Renal cortex interstitium (tissue), 11 donors: ENCODE measurements at regions not wholly inside any gene's neighbourhood (a gene's known extent, or its start where the extent isn't known, plus 50 kb on each side); places are given as distances from the start of the nearest gene placed in this dataset.

Experiments
- DNase-seq, 11 donors: peaks; one replicate each; pipeline ENCODE4 v3.0.0-alpha.2; 2013; ENCODE audit warnings: low read depth in 9 of 11, low spot score in 4 of 11; ENCODE audit errors: extremely low read depth in 1 of 11

DNA sequence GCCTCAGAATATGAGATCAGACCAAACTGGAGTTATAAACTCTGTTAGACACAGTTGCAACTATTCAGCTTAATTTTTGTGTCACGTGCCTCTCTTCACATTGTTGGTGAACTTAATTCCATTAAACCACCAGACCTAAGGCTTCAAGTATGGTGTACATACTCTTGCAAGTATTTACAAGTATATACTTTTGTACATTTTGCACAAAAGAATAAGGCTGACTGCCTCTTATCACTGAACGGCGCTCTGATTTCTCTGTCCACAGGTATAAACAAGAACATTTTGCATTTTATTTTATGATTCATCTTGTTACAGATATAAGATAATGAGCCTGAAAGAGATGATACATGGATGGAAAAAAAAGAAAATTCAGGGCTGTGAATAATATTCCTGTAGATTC is 269.7 kb upstream of the ACVR2A start:
- DNase-seq: no peak

GRCh38 chr2:147572622-147573021 is 272.2 kb upstream of the ACVR2A start:
- no peak for DNase-seq

DNA sequence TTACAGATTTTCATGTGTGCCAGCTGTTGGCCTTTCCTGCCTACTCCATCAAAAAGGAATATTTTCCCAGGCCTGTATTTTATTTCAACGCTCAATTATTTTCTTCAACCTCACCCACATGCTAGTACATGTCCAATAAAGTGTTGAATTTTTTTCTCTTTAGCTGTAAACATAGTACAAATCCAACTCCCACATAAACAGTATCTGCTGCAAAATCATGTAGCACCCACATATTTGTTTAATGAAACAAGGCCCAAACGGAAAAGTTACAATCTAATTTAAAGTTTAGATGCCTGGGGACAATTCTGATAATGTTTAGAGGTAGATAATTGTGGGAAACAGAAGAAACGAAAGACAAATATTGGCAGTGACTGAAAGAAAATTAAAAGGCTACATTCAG is 275.4 kb upstream of the ACVR2A start:
- DNase-seq: no peak

- no peak for DNase-seq
Measured at GRCh38 chr2:147568109-147568508, 276.7 kb upstream of the ACVR2A start.

- DNase-seq: peak in 5 of 11 donors; percentile 16 to 46 (median 26)
Measured at GRCh38 chr2:147567136-147567535, 277.7 kb upstream of the ACVR2A start.

DNA sequence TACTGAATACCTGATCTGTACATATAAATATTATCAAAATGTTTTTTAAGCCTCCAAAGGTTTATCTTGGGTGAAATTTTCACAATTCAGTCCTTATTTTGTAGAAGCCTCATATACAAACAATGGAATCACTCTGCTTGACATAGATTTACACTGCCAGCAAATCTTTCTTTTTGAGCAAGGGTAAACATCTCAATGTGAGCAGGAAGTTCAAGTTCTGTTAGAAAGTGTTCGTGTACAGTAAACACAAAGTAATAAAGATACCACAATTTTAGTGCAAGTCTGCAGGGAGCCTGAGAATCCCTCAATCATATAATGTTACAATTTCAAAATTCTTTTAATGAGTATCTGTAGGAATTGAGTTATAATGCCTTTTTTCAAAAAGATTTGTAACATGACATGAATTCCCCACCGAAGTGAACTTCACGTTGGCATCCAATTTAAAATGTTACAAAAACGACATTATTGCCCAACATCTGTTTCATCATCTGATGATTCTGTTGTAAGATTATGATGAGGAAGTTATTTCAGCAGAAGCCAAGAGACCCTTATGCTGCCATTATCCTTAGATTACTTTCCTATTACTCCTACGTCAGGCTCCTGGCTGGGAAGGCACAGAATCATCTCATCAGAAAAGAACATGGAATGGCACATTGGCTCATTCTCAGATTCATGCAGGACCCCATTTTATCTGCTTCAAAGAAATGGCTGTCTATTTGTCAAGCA is 283.9 kb upstream of the ACVR2A start:
- DNase-seq: no peak

DNA sequence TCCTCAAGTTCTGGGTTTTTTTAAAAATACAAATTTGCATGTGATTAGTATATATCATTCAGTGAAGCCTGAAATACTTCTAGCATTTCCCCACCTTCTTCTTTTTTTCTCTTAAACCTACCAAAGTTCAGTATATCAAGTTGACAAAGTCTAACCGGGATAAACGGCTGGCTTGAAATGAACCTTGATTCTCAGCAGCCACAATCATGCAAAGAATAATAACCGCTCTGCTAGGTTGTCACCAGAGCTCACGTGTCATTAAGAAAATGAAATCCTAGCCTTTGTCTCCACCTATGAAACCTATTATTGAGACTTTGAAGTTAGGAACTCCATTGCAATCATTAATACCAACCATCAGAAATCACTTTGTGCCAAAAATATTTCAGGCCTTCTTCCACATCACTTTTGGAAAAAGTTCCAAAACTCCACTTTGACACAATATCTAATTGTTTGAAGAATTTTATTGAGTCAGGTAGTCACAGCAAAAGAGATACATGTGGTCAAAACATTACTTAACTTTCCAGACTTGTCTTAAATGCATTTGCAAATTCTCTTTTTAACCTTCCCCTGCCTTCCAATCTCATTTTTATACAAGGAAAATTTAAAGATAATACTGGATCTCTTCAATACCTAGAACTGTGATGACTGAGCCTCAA is 285.6 kb upstream of the ACVR2A start:
- peak in 1 of 11 donors; percentile 3 for DNase-seq

- DNase-seq: no peak
Measured at GRCh38 chr2:147558620-147559019, 286.2 kb upstream of the ACVR2A start.

DNA sequence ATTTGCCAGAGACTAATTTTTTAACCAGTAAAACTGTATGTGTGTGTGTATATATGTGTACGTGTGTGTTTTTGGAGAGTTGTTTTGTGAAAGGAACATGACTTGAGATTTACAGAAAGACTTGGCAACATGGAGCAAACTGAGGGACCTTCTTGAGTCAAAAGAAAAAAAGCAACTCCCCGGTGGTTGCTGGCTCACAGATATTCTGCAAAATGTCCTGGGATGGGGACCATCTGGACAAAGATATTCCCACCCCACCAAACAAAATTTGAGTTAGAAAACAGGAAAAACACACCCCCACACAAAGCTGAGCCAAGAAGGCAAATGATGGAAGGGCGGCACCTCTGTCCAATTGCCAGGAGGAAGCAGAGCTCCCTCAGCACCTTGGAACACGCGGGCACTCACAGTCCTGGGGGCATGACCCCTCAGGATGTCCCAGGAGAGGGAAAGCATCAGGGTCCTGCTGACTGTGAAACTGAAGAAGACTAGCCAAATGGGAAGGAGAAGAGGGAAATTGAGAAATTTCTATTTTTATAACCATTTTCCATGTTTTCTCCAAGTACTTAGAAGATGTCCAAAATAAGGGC is 290.2 kb upstream of the ACVR2A start:
- no peak for DNase-seq

DNA sequence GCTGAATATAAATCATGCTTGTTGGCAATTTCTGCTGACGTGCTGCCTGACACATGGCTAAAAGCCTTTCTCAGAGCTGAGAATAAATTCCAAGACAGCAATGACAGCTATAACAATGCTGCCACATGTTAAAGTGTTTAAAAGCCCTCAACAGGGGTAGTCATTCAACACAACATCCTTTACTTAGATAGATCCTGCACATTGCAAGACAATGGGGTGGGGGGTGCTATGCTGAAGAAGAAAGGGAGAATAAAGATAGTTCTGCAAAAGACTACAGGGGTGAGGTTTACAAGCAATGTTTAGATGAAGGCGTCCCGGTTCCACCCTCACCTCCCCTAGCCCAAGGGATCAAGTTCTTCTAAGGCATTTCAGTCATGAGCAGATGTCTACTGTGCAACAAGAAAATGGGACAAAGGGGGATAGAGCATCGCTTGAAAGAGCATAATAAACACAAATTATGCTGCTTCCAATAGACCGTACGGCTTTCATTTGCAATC is 291.0 kb upstream of the ACVR2A start:
- no peak for DNase-seq

- no peak for DNase-seq
Measured at GRCh38 chr2:147550995-147551731, 293.7 kb upstream of the ACVR2A start.

DNA sequence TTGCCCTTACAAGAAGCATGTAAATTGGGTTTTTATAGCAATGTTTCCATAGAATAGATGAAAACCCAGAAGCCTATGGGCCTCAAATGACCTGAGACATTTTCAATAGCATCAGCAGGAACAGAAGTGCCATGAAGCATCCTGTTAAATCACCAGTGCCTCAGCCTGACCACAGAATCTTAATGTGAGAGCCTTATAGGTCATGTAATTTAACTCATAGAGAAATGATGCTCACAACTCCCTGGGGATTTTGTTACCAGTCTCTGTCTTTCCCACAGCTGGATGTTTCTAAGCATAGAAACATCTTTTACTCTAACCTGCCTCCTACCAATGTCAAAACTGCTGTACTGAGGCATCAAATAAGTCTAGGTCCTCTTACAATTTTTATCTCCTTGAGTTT is 295.8 kb upstream of the ACVR2A start:
- no peak for DNase-seq

DNA sequence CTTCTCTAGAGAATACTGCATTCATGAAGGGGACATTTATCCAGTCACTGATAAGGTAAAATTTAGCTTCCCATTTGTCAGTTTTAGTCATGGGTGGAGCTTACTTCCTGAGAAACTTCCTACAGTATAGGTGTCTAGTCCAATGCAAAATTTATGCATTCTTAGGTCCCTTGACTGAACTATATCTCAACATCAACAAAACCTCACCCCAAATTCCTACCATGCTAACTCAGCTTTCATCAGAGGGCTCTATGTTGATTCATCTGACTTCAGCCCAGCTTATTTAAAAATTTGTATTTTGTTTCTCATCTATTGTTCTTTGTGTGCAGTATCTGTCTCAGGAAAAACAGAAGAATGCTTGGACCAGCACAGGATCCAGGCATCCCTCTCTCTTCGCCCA is 296.4 kb upstream of the ACVR2A start:
- DNase-seq: no peak

GRCh38 chr2:147547440-147547839 is 297.4 kb upstream of the ACVR2A start:
- DNase-seq: no peak

DNA sequence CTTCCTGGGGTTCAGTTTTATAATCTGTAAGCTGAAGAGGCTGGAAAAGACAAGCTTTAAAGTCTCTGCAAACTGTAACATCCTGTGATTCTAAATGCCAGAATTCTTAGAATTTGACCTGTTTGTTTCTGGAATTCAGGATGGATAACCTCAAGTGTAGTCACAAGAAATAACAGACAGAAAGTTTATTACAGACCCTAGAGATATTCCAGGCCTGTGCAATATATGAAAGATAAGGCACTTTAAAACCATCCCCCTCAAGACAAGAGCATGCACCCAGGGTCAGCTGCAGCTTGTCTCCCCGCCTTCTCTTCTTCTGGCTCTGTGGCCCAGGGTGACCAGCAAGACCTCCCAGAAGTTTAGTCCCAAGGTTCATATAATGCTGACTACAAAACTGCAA is 298.7 kb upstream of the ACVR2A start:
- DNase-seq: peak in 5 of 11 donors; percentile 13 to 27 (median 20)

DNA sequence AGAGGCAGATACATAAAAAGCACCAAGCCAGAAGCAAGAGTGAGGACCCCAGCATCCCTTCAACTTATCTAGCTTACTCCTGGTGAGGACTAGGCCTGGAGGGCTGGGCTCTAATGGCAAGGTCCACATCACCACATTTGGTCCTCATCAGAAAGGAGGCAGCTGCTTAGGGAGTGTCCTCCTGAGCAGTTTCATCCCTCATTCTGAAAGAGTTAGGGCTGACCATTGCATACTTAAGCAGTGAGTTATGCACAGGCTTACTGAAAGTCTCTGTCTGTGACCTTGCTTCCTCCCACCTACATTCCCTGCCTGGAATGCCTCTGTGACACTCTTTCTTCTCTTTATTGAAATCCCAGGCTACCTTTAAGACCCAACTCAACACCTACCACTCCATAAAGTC is 301.8 kb upstream of the ACVR2A start:
- DNase-seq: no peak

DNA sequence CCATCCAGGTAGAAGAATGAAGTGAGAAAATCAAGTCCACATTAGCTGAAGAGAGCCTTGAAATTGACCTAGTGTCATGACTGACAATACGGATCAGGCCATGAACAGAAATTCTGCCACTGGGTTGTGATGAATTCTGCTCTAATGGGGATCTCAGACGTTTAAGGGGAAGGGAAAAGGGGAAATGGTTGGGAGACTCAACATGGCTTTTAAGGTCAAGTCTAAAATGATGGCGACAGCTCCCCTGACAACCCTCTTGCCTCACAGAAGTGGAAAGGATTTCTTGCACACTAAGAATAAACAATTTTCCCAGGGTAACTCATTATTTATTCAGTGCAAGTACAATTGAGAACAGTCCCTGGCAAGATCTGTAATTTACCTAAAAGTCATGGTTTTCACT is 302.5 kb upstream of the ACVR2A start:
- no peak for DNase-seq

DNA sequence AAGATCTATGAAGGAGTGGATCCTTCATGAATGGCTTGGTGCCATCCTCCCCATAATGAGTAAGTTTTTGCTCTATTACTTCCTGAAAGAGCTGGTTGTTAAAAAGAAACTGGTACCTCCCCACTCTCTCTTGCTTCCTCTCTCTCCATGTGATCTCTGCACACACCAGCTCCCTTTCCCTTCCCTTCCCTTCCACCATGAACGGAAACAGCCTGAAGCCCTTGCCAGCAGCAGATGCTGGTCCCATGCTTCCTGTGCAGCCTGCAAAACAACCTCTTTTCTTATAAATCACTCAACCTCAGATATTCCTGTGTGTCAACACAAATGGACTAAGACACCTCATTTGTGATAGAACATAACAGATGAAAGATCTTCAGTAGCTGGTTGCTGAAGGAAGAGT is 303.5 kb upstream of the ACVR2A start:
- DNase-seq: no peak

DNA sequence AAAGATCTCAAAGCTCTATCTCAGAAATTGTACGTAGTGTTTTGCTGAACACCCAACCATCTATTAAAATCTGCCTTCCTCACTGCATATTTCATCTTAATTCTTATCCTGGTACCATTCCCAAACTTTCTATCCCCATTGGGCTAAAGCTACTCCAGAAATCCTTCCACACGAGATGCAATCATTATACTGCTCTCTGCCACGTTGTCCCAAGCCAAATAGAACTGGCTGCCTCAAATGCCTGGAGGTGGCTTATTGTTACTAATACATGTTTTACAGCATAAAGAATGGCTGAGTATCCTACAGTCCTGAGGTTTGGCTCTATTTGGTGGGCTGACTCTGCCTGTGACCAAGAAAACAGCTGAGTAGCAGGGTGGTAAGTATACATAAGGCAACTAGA is 306.0 kb upstream of the ACVR2A start:
- no peak for DNase-seq

- no peak for DNase-seq
Measured at GRCh38 chr2:147538088-147538487, 306.7 kb upstream of the ACVR2A start.
